GM23338 (cell line): ENCODE measurements at regions not wholly inside any gene's neighbourhood (a gene's known extent, or its start where the extent isn't known, plus 50 kb on each side); places are given as distances from the start of the nearest gene placed in this dataset.

Source experiments
- ATAC-seq: fragments of 200-7000 bp; cut with Tn5 transposase; 3 replicates; pipeline ENCODE4 v1.9.1; 2020
- DNase-seq: peaks from one replicate; pipeline ENCODE4 v3.0.0-alpha.2; 2015; ENCODE audit warnings: low spot score
- H2AFZ ChIP-seq: fragments of 200-600 bp; sonication (generic); 2 replicates; pipeline ENCODE4 v1.8.0; 2016; ENCODE audit warnings: antibody characterized with exemption, mild to moderate bottlenecking, moderate library complexity
- H3F3A ChIP-seq: fragments of 200-600 bp; sonication (generic); replicated peaks from 2 replicates; pipeline ENCODE4 v1.8.0; 2017; ENCODE audit warnings: antibody characterized with exemption, mixed run types, low read depth
- H3K27ac ChIP-seq: fragments of 200-600 bp; sonication (generic); 2 replicates; pipeline ENCODE4 v1.6.1; 2016; ENCODE audit warnings: low read depth
- H3K27me3 ChIP-seq: fragments of 200-600 bp; sonication (generic); 2 replicates; pipeline ENCODE4 v1.8.0; 2016; ENCODE audit warnings: mild to moderate bottlenecking, mixed run types, moderate library complexity; ENCODE audit not compliant: insufficient read depth
- H3K36me3 ChIP-seq: fragments of 200-600 bp; sonication (generic); 2 replicates; pipeline ENCODE4 v1.8.0; 2016; ENCODE audit warnings: mild to moderate bottlenecking; ENCODE audit not compliant: insufficient read depth
- H3K4me1 ChIP-seq: fragments of 200-600 bp; sonication (generic); 2 replicates; pipeline ENCODE4 v1.8.0; 2016; ENCODE audit warnings: mild to moderate bottlenecking, moderate library complexity; ENCODE audit not compliant: insufficient read depth
- H3K4me2 ChIP-seq: fragments of 200-600 bp; sonication (generic); 2 replicates; pipeline ENCODE4 v1.7.1; 2017; ENCODE audit warnings: mixed run types
- H3K4me3 ChIP-seq: fragments of 200-600 bp; sonication (generic); 2 replicates; pipeline ENCODE4 v1.6.1; 2016; ENCODE audit warnings: mixed run types
- H3K79me2 ChIP-seq: fragments of 200-600 bp; sonication (generic); replicated peaks from 2 replicates; pipeline ENCODE4 v1.8.0; 2017; ENCODE audit warnings: mild to moderate bottlenecking; ENCODE audit not compliant: insufficient read depth
- H3K9me2 ChIP-seq: fragments of 200-600 bp; sonication (generic); 2 replicates; pipeline ENCODE4 v1.8.0; 2017; ENCODE audit not compliant: insufficient read depth
- H4K20me1 ChIP-seq: fragments of 200-600 bp; sonication (generic); replicated peaks from 2 replicates; pipeline ENCODE4 v1.8.0; 2017; ENCODE audit warnings: mild to moderate bottlenecking; ENCODE audit not compliant: insufficient read depth
- H3K27ac Mint-ChIP-seq: 2 replicates; pipeline ENCODE4 v1.8.0; 2020; ENCODE audit warnings: inconsistent platforms, mild to moderate bottlenecking, moderate library complexity, mixed read lengths
- H3K27me3 Mint-ChIP-seq: 3 replicates; pipeline ENCODE4 v1.8.0; 2022; ENCODE audit warnings: low read depth, mild to moderate bottlenecking, moderate library complexity, mixed read lengths, inconsistent platforms; ENCODE audit not compliant: insufficient read depth, poor library complexity
- H3K36me3 Mint-ChIP-seq: 3 replicates; pipeline ENCODE4 v1.8.0; 2021; ENCODE audit warnings: low read depth, mild to moderate bottlenecking, inconsistent platforms, moderate library complexity, mixed read lengths
- H3K4me1 Mint-ChIP-seq: 3 replicates; pipeline ENCODE4 v1.8.0; 2020; ENCODE audit warnings: mild to moderate bottlenecking, inconsistent platforms, mixed read lengths
- H3K4me3 Mint-ChIP-seq: 3 replicates; pipeline ENCODE4 v1.8.0; 2021; ENCODE audit warnings: moderate library complexity, mild to moderate bottlenecking, inconsistent platforms, mixed read lengths
- H3K9me3 Mint-ChIP-seq: 3 replicates; pipeline ENCODE4 v1.8.0; 2020; ENCODE audit warnings: moderate library complexity, mild to moderate bottlenecking, inconsistent platforms, mixed read lengths
- CREB1 ChIP-seq: fragments of 250-450 bp; sonication (Bioruptor Pico); IDR thresholded peaks from 2 replicates; pipeline ENCODE4 v1.5.0; 2020; ENCODE audit warnings: low read depth, mild to moderate bottlenecking, moderate library complexity
- CTCF ChIP-seq, 2 experiments: fragments of 200-600 bp in 1 of 2; sonication (generic) in 1 of 2; conservative IDR thresholded peaks; 2 replicates each; pipeline versions ENCODE4 v1.5.1 to v1.6.1; 2016 to 2017; ENCODE audit warnings: antibody characterized with exemption in 2 of 2, low read depth in 2 of 2, mild to moderate bottlenecking in 2 of 2, moderate library complexity in 1 of 2
- EZH2 ChIP-seq: fragments of 200-600 bp; sonication (generic); IDR thresholded peaks from one replicate; pipeline ENCODE4 v1.8.0; 2017; ENCODE audit warnings: antibody characterized with exemption, mild to moderate bottlenecking, low read depth; ENCODE audit not compliant: unreplicated experiment
- NANOG ChIP-seq: IDR thresholded peaks from 2 replicates; pipeline ENCODE4 v1.6.1; 2016; ENCODE audit warnings: antibody characterized with exemption, borderline replicate concordance
- REST ChIP-seq: IDR thresholded peaks from one replicate; pipeline ENCODE4 v1.6.1; 2018; ENCODE audit warnings: antibody characterized with exemption; ENCODE audit not compliant: unreplicated experiment
- ZNF114 ChIP-seq: fragments of 250-450 bp; sonication (Bioruptor Pico); IDR thresholded peaks from 2 replicates; pipeline ENCODE4 v1.5.0; 2020; ENCODE audit warnings: mild to moderate bottlenecking, moderate library complexity
- ZNF462 ChIP-seq: fragments of 250-450 bp; sonication (Bioruptor Pico); IDR thresholded peaks from 2 replicates; pipeline ENCODE4 v1.5.0; 2020; ENCODE audit warnings: mild to moderate bottlenecking, moderate library complexity

GRCh38 chr1:244226435-244226834 is 175.4 kb downstream of the ZBTB18 start:
- no peaks in the 10 kb centered on the region for H3K36me3 ChIP-seq
- no peak overlapping the region for H3K27ac ChIP-seq
- H3K9me2 ChIP-seq = no peaks in the 10 kb centered on the region
- H3K27ac Mint-ChIP-seq = no peak overlapping the region
- peaks cover 5% of the 10 kb centered on the region for H3K4me1 Mint-ChIP-seq
- H3K4me2 ChIP-seq = no peak overlapping the region
- TF ChIP-seq CTCF (conservative IDR thresholded peaks at IDR 0.05; ENCODE audit: low read depth in 2 of 2) = no peak
- TF ChIP-seq CREB1 (CRISPR knock-in tag) = no peak
- TF ChIP-seq NANOG = no peak
- TF ChIP-seq REST = no peak
- no peak for TF ChIP-seq ZNF462 (CRISPR knock-in tag)
- TF ChIP-seq ZNF114 (CRISPR knock-in tag) = no peak
- TF ChIP-seq EZH2 = no peak
- H2AFZ ChIP-seq = no peak overlapping the region
- H3K4me3 ChIP-seq = no peak overlapping the region
- H3K79me2 ChIP-seq = no peaks in the 10 kb centered on the region
- no peaks in the 10 kb centered on the region for H3K27me3 ChIP-seq
- no peaks in the 10 kb centered on the region for H3K9me3 Mint-ChIP-seq
- DNase-seq = no peak
- H3K4me3 Mint-ChIP-seq = no peak overlapping the region
- H3K4me1 ChIP-seq = peaks cover 6% of the 10 kb centered on the region
- no peaks in the 10 kb centered on the region for H3F3A ChIP-seq
- no peaks in the 10 kb centered on the region for H4K20me1 ChIP-seq
- H3K27me3 Mint-ChIP-seq = peaks cover 1% of the 10 kb centered on the region
- no peak for ATAC-seq
- H3K36me3 Mint-ChIP-seq = no peaks in the 10 kb centered on the region
